CD4-positive, CD25-positive, alpha-beta regulatory T cell (primary cell): ENCODE measurements at regions not wholly inside any gene's neighbourhood (a gene's known extent, or its start where the extent isn't known, plus 50 kb on each side); places are given as distances from the start of the nearest gene placed in this dataset.

Experiments
- ATAC-seq, 2 donors: fragments of 150-1000 bp; cut with Tn5 transposase; one replicate each; pipeline ENCODE4 v1.10.0; 2021; ENCODE audit warnings: low read depth in 2 of 2, moderate number of reproducible peaks in 2 of 2, moderate library complexity in 1 of 2
- DNase-seq, 3 donors: peaks; one replicate each; pipeline versions ENCODE4 v3.0.0 to v3.0.0-alpha.2; 2012 to 2022; ENCODE audit warnings: mixed read lengths in 1 of 3
- H3K27ac ChIP-seq: one replicate; pipeline ENCODE4 v1.7.0; 2013; ENCODE audit warnings: mild to moderate bottlenecking, low read length; ENCODE audit not compliant: insufficient read depth, poor library complexity, severe bottlenecking
- H3K27me3 ChIP-seq: one replicate; pipeline ENCODE4 v1.7.0; 2013; ENCODE audit warnings: low read length; ENCODE audit not compliant: control insufficient read depth, insufficient read depth
- H3K36me3 ChIP-seq: one replicate; pipeline ENCODE4 v1.7.0; 2013; ENCODE audit warnings: mild to moderate bottlenecking, low read length, moderate library complexity; ENCODE audit not compliant: control insufficient read depth, insufficient read depth
- H3K4me1 ChIP-seq: 2 replicates; pipeline ENCODE4 v1.7.0; 2013; ENCODE audit warnings: mild to moderate bottlenecking, low read length; ENCODE audit not compliant: insufficient read depth, control insufficient read depth, poor library complexity, severe bottlenecking
- H3K4me3 ChIP-seq: one replicate; pipeline ENCODE4 v1.7.0; 2013; ENCODE audit warnings: low read depth, mild to moderate bottlenecking, low read length, moderate library complexity
- H3K9me3 ChIP-seq, 2 experiments: 1 replicate in 1 of 2; 2 replicates in 1 of 2; pipeline ENCODE4 v1.7.0; 2013; ENCODE audit warnings: low read length in 2 of 2, mild to moderate bottlenecking in 1 of 2, moderate library complexity in 1 of 2; ENCODE audit not compliant: control insufficient read depth in 2 of 2
- H3K27ac Mint-ChIP-seq, 3 donors: one replicate each; pipeline ENCODE4 v1.8.0; 2020 to 2022; ENCODE audit warnings: mild to moderate bottlenecking in 3 of 3, mixed read lengths in 3 of 3, moderate library complexity in 2 of 3
- H3K27me3 Mint-ChIP-seq: one replicate; pipeline ENCODE4 v1.8.0; 2022; ENCODE audit warnings: mild to moderate bottlenecking, mixed read lengths
- H3K36me3 Mint-ChIP-seq: one replicate; pipeline ENCODE4 v1.8.0; 2020; ENCODE audit warnings: mixed read lengths
- H3K4me1 Mint-ChIP-seq, 4 donors: one replicate each; pipeline ENCODE4 v1.8.0; 2020 to 2022; ENCODE audit warnings: mixed read lengths in 4 of 4, mild to moderate bottlenecking in 1 of 4
- H3K4me3 Mint-ChIP-seq, 4 donors: one replicate each; pipeline ENCODE4 v1.8.0; 2020 to 2022; ENCODE audit warnings: mild to moderate bottlenecking in 4 of 4, mixed read lengths in 4 of 4, moderate library complexity in 3 of 4
- H3K9me3 Mint-ChIP-seq, 7 donors: one replicate each; pipeline ENCODE4 v1.8.0; 2020 to 2022; ENCODE audit warnings: mixed read lengths in 7 of 7, mild to moderate bottlenecking in 3 of 7, moderate library complexity in 2 of 7

DNA sequence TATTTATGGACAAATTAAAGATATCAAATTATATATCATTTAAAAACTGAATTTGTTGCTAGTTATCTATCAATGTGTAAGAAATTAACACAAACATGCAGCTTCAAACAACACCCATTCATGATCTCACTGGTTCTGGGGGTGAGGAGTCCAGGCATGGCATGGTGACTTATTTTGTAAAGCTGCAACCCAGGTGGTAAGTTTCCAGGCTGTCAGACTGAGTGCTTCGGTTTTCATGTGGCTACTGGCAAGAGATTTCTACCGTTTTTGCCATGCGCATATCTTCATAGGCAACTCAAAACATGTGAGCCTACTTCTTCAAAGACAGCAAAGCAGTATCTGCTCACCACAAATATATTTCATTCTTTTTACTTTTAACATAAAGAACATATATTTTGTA is 364.3 kb upstream of the BCHE start:
- Histone ChIP-seq H3K36me3 (no peaks in the 10 kb centered on the region), H3K4me3 (no peak overlapping the region), H3K27me3 (no peaks in the 10 kb centered on the region), H3K27ac (no peak overlapping the region), H3K4me1 (no peaks in the 10 kb centered on the region), H3K9me3 (no peaks in the 10 kb centered on the region)
- no peak for DNase-seq
- H3K9me3 Mint-ChIP-seq = peaks cover 0 to 27% (median 2%) of the 10 kb centered on the region in 7 donors
- H3K4me1 Mint-ChIP-seq = no peaks in the 10 kb centered on the region
- H3K4me3 Mint-ChIP-seq = no peak overlapping the region
- H3K27me3 Mint-ChIP-seq = no peaks in the 10 kb centered on the region
- H3K27ac Mint-ChIP-seq = no peak overlapping the region
- ATAC-seq = no peak
- H3K36me3 Mint-ChIP-seq = no peaks in the 10 kb centered on the region

DNA sequence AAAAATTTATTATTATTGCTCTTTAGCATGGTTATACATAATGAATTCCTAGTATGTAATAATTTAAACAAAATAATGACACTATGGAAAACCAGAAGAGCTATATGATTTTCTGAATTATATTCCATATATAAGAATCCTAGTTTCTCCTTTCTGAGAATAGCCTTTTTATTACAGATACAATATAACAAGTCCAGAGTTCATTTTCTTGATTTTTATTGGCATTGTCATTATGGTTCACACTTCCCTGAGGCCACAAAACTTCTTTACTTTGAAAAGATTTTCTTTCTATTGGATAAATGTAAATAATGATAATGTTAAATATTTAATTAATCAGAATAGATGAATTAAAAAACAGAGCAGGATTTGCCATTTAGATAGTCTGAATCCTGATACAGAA is 362.3 kb upstream of the BCHE start:
- Mint-ChIP-seq H3K36me3 (no peaks in the 10 kb centered on the region), H3K9me3 (peaks cover 0 to 27% (median 3%) of the 10 kb centered on the region in 7 donors), H3K4me3 (no peak overlapping the region), H3K4me1 (no peaks in the 10 kb centered on the region), H3K27me3 (no peaks in the 10 kb centered on the region), H3K27ac (no peak overlapping the region)
- Histone ChIP-seq H3K27ac (no peak overlapping the region), H3K4me3 (no peak overlapping the region), H3K36me3 (no peaks in the 10 kb centered on the region), H3K9me3 (no peaks in the 10 kb centered on the region), H3K4me1 (no peaks in the 10 kb centered on the region), H3K27me3 (no peaks in the 10 kb centered on the region)
- no peak for ATAC-seq
- no peak for DNase-seq

DNA sequence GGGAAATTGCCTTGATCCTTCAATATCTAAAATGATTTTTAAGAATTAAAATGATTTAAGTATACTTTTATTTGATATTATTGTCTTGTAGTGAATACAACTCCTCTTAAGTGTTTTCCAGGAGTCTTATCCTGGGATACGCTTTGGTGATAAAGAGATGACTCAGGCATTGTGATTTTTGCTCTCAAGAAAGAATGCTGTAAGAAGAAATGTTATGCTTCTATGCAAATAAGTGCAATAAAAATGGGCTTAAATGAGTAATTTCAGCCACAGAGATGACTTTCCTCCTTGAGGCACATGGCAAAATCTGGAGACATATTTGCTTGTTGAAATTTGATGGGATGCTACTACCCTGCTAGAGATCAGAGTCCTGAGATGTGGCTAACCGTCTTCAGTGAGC is 358.6 kb upstream of the BCHE start:
- Mint-ChIP-seq H3K27me3 (no peaks in the 10 kb centered on the region), H3K4me1 (no peaks in the 10 kb centered on the region), H3K9me3 (peaks cover 0 to 27% (median 2%) of the 10 kb centered on the region in 7 donors), H3K27ac (no peak overlapping the region), H3K36me3 (no peaks in the 10 kb centered on the region), H3K4me3 (no peak overlapping the region)
- no peak for ATAC-seq
- Histone ChIP-seq H3K9me3 (no peaks in the 10 kb centered on the region), H3K4me1 (no peaks in the 10 kb centered on the region), H3K27ac (no peak overlapping the region), H3K27me3 (no peaks in the 10 kb centered on the region), H3K36me3 (no peaks in the 10 kb centered on the region), H3K4me3 (no peak overlapping the region)
- DNase-seq = no peak

DNA sequence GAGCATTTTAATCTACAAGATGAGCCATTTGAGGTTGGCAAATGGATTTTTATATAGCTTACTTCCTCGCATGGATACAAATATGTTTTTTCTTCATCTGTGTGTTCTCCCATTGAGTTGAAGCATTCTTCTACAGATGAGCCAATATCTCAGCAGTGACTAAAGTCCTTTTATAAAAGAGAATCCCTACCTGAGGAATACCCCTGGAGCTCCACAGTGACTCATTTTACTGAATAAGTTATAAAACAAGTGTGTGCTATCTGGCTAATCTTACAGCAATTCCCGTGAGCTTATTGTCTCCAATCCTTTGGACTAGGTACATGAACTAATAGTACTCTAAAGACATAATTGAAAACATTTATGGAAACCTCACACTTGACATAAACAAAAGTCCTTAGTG is 354.2 kb upstream of the BCHE start:
- Mint-ChIP-seq H3K4me1 (no peaks in the 10 kb centered on the region), H3K36me3 (no peaks in the 10 kb centered on the region), H3K4me3 (no peak overlapping the region), H3K27me3 (no peaks in the 10 kb centered on the region), H3K27ac (no peak overlapping the region), H3K9me3 (peaks cover 2 to 29% (median 4%) of the 10 kb centered on the region in 7 donors)
- ATAC-seq = no peak
- Histone ChIP-seq H3K4me3 (no peak overlapping the region), H3K9me3 (peaks cover 0 to 5% of the 10 kb centered on the region in 2 experiments), H3K4me1 (no peaks in the 10 kb centered on the region), H3K27me3 (no peaks in the 10 kb centered on the region), H3K27ac (no peak overlapping the region), H3K36me3 (no peaks in the 10 kb centered on the region)
- no peak for DNase-seq

DNA sequence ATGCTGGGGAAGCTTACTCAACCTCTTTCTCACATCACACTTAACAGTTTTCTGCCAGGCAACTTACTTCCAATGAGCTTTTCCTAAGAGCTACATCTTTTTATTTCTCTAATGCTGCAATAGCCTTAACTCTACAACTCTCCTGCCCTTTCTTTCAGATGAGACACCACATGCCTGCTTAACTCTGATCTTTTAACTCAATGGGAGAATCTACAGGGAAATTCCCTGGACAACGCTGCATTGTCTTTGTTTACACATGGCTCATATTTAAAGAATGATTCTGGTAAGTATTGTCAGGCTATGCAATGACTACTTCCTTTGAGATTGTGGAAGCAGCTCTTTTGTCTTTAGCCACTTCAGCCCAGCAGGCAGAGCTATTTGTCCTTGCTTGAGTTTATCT is 353.1 kb upstream of the BCHE start:
- Histone ChIP-seq H3K27me3 (no peaks in the 10 kb centered on the region), H3K27ac (no peak overlapping the region), H3K4me1 (no peaks in the 10 kb centered on the region), H3K4me3 (no peak overlapping the region), H3K9me3 (peaks cover 0 to 5% of the 10 kb centered on the region in 2 experiments), H3K36me3 (no peaks in the 10 kb centered on the region)
- H3K36me3 Mint-ChIP-seq = no peaks in the 10 kb centered on the region
- no peaks in the 10 kb centered on the region for H3K27me3 Mint-ChIP-seq
- H3K4me3 Mint-ChIP-seq = no peak overlapping the region
- peaks cover 0 to 4% (median 0%) of the 10 kb centered on the region in 4 donors for H3K4me1 Mint-ChIP-seq
- no peak overlapping the region for H3K27ac Mint-ChIP-seq
- peaks cover 4 to 37% (median 9%) of the 10 kb centered on the region in 7 donors for H3K9me3 Mint-ChIP-seq
- ATAC-seq (no peak), DNase-seq (no peak)

DNA sequence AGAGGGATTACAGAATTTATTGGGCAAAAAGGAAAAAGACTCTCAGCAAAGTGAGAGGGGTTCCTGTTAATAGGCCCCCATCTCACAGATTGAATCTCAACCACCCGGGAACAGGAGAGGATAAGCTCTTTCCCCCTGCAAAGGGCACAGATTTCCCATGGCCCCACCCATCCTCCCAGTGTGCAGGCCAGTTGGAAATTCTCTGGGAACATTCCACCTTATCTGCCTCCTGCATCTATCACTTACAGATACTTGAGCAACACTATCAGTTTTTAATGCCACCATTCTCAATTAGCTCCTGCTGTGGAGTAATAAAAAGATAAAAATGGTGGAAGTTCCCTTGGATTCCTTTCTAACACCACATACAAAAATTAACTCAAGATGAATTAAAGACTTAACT is 350.0 kb upstream of the BCHE start:
- H3K27ac ChIP-seq = no peak overlapping the region
- ATAC-seq (no peak), DNase-seq (no peak)
- H3K9me3 Mint-ChIP-seq = peaks cover 6 to 24% (median 9%) of the 10 kb centered on the region in 7 donors
- H3K4me3 ChIP-seq = no peak overlapping the region
- H3K36me3 ChIP-seq = no peaks in the 10 kb centered on the region
- no peaks in the 10 kb centered on the region for H3K4me1 ChIP-seq
- H3K4me3 Mint-ChIP-seq = no peak overlapping the region
- H3K9me3 ChIP-seq = peaks cover 2 to 5% of the 10 kb centered on the region in 2 experiments
- no peak overlapping the region for H3K27ac Mint-ChIP-seq
- no peaks in the 10 kb centered on the region for H3K27me3 ChIP-seq
- no peaks in the 10 kb centered on the region for H3K36me3 Mint-ChIP-seq
- no peaks in the 10 kb centered on the region for H3K27me3 Mint-ChIP-seq
- H3K4me1 Mint-ChIP-seq = peaks cover 0 to 4% (median 0%) of the 10 kb centered on the region in 4 donors

DNA sequence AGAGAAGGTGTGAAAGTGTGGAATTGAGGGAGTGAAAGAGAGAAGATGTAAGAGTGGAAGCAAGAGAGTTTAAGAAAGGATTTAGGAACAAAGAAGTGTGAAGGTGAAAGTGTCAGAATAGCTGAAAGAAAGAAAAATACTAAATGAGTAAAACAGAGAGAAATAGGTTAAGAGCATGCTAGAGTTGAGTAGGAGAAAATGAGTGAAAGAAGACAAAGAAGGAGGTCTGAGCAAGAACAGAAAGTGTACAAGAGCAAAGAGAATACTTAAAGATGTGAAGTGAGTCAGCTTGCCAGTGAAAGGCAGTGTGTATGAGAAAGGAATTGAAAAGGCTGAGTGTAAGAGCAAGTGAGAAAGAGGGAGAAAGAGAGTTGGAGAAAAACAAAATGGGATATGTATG is 348.8 kb upstream of the BCHE start:
- H3K27me3 ChIP-seq = no peaks in the 10 kb centered on the region
- no peak for ATAC-seq
- no peak overlapping the region for H3K27ac ChIP-seq
- Mint-ChIP-seq H3K27me3 (no peaks in the 10 kb centered on the region), H3K27ac (peak overlapping the region in 1 of 3 donors; percentile 30), H3K9me3 (peaks cover 3 to 22% (median 9%) of the 10 kb centered on the region in 7 donors), H3K36me3 (no peaks in the 10 kb centered on the region), H3K4me1 (peaks cover 0 to 4% (median 0%) of the 10 kb centered on the region in 4 donors), H3K4me3 (no peak overlapping the region)
- no peak for DNase-seq
- H3K4me3 ChIP-seq = no peak overlapping the region
- H3K9me3 ChIP-seq = peaks cover 2 to 5% of the 10 kb centered on the region in 2 experiments
- H3K36me3 ChIP-seq = no peaks in the 10 kb centered on the region
- H3K4me1 ChIP-seq = no peaks in the 10 kb centered on the region

DNA sequence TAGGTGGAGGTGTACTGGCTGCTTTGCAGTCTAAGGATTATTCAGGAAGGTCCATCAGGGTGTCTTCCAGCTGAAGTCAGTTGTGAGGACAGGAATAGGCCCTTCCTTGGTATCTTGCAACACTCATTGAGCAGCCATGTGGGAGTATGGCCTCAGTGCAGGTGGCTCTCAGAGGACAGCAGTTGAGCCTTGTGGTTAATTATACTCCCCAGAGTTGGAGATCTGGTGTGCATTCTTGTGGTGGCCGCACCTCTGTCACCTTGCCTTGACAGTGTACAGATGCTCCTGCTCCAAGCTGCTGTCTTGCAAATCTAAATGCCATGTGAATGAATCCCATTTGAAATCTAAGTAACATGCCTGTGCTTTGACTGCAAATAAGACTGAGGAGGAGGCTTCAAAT is 339.9 kb upstream of the BCHE start:
- Histone ChIP-seq H3K27me3 (no peaks in the 10 kb centered on the region), H3K9me3 (peaks cover 0 to 8% of the 10 kb centered on the region in 2 experiments), H3K4me3 (no peak overlapping the region), H3K36me3 (no peaks in the 10 kb centered on the region), H3K4me1 (no peaks in the 10 kb centered on the region), H3K27ac (no peak overlapping the region)
- ATAC-seq (no peak), DNase-seq (no peak)
- Mint-ChIP-seq H3K36me3 (no peaks in the 10 kb centered on the region), H3K9me3 (peaks cover 0 to 14% (median 3%) of the 10 kb centered on the region in 7 donors), H3K27me3 (no peaks in the 10 kb centered on the region), H3K27ac (no peak overlapping the region), H3K4me1 (no peaks in the 10 kb centered on the region), H3K4me3 (no peak overlapping the region)
